GM10248 (cell line): ENCODE measurements at regions not wholly inside any gene's neighbourhood (a gene's known extent, or its start where the extent isn't known, plus 50 kb on each side); places are given as distances from the start of the nearest gene placed in this dataset.

Experiments used
- CTCF ChIA-PET: fragments of 300-600 bp; sonication (Branson Sonifier 250); formaldehyde crosslinking; extraction: SDS; loops from one replicate; lab custom pipeline; 2021; ENCODE audit warnings: antibody characterized with exemption; lab: Yijun Ruan, JAX
- POLR2A ChIA-PET: fragments of 350-650 bp; sonication (Branson Sonifier 250); formaldehyde crosslinking; extraction: SDS; loops from one replicate; lab custom pipeline; 2020; ENCODE audit warnings: antibody characterized with exemption; lab: Yijun Ruan, JAX
- DNase-seq: peaks from one replicate; pipeline ENCODE4 v3.0.0; 2012; ENCODE audit errors: extremely low spot score
- CTCF ChIP-seq: IDR thresholded peaks from 2 replicates; pipeline ENCODE4 v1.5.1; 2012; ENCODE audit warnings: mild to moderate bottlenecking, low read depth; ENCODE audit errors: extremely low read depth, missing control alignments, control extremely low read depth

- DNase-seq: no peak
- TF ChIP-seq CTCF: no peak
These were observed 176.3 kb downstream of the KLF12 start for GRCh38 chr13:73957889-73958288.

GRCh38 chr13:73956795-73957408 lies 177.3 kb downstream of the KLF12 start:
- DNase-seq: no peak
- ChIA-PET POLR2A (no interaction called here), CTCF (no interaction called here)
- TF ChIP-seq CTCF: no peak

More at GRCh38 chr13:73957889-73958288, 176.3 kb downstream of the KLF12 start:
- ChIA-PET CTCF (no interaction called here), POLR2A (no interaction called here)

- CTCF ChIA-PET: no interaction called here
- TF ChIP-seq CTCF: no peak
- no peak for DNase-seq
- POLR2A ChIA-PET: no interaction called here
These were observed 178.2 kb downstream of the KLF12 start for GRCh38 chr13:73955977-73956500.

GRCh38 chr13:73954808-73955207 lies 179.4 kb downstream of the KLF12 start:
- no peak for DNase-seq
- CTCF ChIA-PET: no interaction called here
- TF ChIP-seq CTCF: no peak
- POLR2A ChIA-PET: no interaction called here

GRCh38 chr13:73952648-73953047 lies 181.6 kb downstream of the KLF12 start:
- ChIA-PET POLR2A (no interaction called here), CTCF (interaction anchor here (1.4 kb wide), 1 partner anchor 335 kb away, joined by 3 read pairs; no protein-coding TSS in a partner anchor)
- TF ChIP-seq CTCF: no peak
- DNase-seq: no peak

GRCh38 chr13:73948848-73949529 lies 185.2 kb downstream of the KLF12 start:
- no peak for TF ChIP-seq CTCF
- ChIA-PET CTCF (interaction anchor here (1.3 kb wide), 1 partner anchor 42 kb away, joined by 3 read pairs; no protein-coding TSS in a partner anchor), POLR2A (no interaction called here)
- no peak for DNase-seq
